Ovary (tissue), 7 donors: ENCODE measurements at regions not wholly inside any gene's neighbourhood (a gene's known extent, or its start where the extent isn't known, plus 50 kb on each side); places are given as distances from the start of the nearest gene placed in this dataset.

ENCODE experiments used
- DNase-seq, 5 donors: peaks; one replicate each; pipeline ENCODE4 v3.0.0-alpha.2; 2019 to 2020
- H3K27ac ChIP-seq, 2 donors: fragments of 200-600 bp; one replicate each; pipeline versions ENCODE4 v1.5.1 to v1.8.0; 2019 to 2022
- H3K27me3 ChIP-seq: fragments of 200-600 bp; one replicate; pipeline ENCODE4 v1.8.0; 2022
- H3K36me3 ChIP-seq: fragments of 200-600 bp; sonication (generic); one replicate; pipeline ENCODE4 v1.5.1; 2019
- H3K4me1 ChIP-seq: one replicate; pipeline ENCODE4 v1.8.1; 2013; ENCODE audit warnings: mild to moderate bottlenecking, moderate library complexity; ENCODE audit not compliant: insufficient read depth
- H3K4me3 ChIP-seq: fragments of 200-600 bp; sonication (generic); one replicate; pipeline ENCODE4 v1.5.1; 2017
- H3K9me3 ChIP-seq, 2 donors: fragments of 200-600 bp in 1 of 2; sonication (generic) in 1 of 2; one replicate each; pipeline versions ENCODE4 v1.5.1 to v1.8.1; 2013 to 2019; ENCODE audit warnings: mild to moderate bottlenecking in 1 of 2, moderate library complexity in 1 of 2
- EP300 ChIP-seq: sonication (generic); formaldehyde crosslinking; IDR thresholded peaks from one replicate; pipeline ENCODE4 v1.6.1; 2017; ENCODE audit warnings: antibody characterized with exemption
- POLR2A ChIP-seq: fragments of 450-650 bp; IDR thresholded peaks from one replicate; pipeline ENCODE4 v1.6.1; 2017; ENCODE audit warnings: antibody characterized with exemption, mild to moderate bottlenecking, moderate library complexity
- WGBS, 3 donors: extraction: QIAGEN DNeasy Blood & Tissue Kit in 1 of 3; methylation state at CpG; one replicate each; pipeline versions ENCODE4 v1.1.5 to v1.1.7; 2013 to 2017; 5-methylcytosine and 5-hydroxymethylcytosine counted together
- intact Hi-C, 4 donors: fragments of 100-400 bp; cut with DNase I; formaldehyde crosslinking; loops; one replicate each; pipeline versions ENCODE4 v1.11.0 to v1.15.1; 2022 to 2023
- TF ChIP-seq, protein P1 (sequence below), 3 donors: fragments of 450-650 bp in 2 of 3; fragments of 200-600 bp in 1 of 3; IDR thresholded peaks; one replicate each; pipeline versions ENCODE4 v1.5.1 to v1.8.0; 2016 to 2022; ENCODE audit warnings: antibody characterized with exemption in 3 of 3, mild to moderate bottlenecking in 1 of 3
- donor health status: DM: no; HTN: no; CAD: no; lungs with moderate emphysema.
- donor health status: DM: no; HTN: no; CAD: no.
- donor health status: Bipolar disorder and iron deficiency.
- donor health status: DM: no; HTN: no; CAD: no.
- donor health status: DM: yes; HTN: yes; CAD: no.

DNA sequence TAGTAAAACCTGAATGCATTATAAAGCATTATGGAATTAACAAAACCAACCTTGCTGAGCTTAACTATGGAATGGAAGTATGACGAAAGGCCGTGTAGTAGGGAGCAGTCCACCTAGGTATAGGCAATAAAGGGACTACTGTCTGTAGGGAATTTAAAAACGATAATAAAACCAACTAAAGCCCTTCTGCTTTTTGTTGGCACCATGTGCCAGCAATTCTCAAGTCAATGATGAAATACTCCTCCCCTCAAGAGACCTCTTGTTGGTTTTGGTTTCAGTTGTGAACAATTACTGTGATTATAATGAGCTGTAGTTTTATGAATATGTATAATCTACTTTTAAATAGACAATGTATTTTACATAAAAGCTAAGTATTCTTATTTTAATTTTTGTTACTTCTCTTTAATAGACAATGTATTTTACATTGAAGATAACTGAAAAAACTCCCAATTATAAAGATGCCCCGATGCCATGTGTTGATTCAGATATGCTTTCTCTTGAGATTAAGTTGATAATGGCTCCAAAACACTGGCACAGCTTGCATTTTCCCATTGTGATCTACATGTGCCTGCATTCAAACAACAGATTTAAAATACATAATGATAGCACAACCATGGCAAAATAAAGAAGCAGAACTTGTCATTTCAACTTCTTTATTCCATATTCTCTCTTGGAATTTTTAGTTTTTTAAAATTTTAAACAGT lies 55.5 kb upstream of the ZDBF2 start:
- WGBS, 3 donors: 86 to 90% (median 87%) methylated on average over 4 of the region's 4 CpGs
- intact Hi-C loops: no loop called here

DNA sequence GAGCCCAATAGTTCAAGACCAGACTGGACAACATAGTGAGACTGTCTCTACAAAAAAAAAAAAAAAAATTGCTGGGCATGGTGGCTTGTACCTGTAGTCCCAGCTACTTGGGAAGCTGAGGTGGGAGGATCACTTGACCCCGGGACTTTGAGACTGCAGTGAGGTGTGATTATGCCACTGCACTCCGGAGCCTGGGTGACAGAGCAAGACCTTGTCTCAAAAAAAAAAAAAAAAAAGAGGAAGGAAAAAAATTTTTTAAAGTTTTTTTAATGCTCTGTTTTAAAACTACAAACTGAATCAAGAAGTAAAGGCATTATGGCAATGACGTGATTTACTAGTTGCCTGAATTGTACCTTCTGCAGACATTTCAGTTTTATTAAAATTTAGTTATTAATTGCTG lies 54.5 kb upstream of the ZDBF2 start:
- H3K4me1 ChIP-seq: no peaks in the 10 kb centered on the region
- H3K27ac ChIP-seq: no peak overlapping the region
- H3K9me3 ChIP-seq: peaks cover 0 to 5% of the 10 kb centered on the region in 2 donors
- no peak overlapping the region for H3K4me3 ChIP-seq
- WGBS, 3 donors: 59 to 60% (median 60%) methylated on average over 3 of the region's 3 CpGs
- no peaks in the 10 kb centered on the region for H3K27me3 ChIP-seq
- DNase-seq: no peak
- no peak for TF ChIP-seq EP300
- TF ChIP-seq POLR2A: no peak
- TF ChIP-seq, protein P1, sequence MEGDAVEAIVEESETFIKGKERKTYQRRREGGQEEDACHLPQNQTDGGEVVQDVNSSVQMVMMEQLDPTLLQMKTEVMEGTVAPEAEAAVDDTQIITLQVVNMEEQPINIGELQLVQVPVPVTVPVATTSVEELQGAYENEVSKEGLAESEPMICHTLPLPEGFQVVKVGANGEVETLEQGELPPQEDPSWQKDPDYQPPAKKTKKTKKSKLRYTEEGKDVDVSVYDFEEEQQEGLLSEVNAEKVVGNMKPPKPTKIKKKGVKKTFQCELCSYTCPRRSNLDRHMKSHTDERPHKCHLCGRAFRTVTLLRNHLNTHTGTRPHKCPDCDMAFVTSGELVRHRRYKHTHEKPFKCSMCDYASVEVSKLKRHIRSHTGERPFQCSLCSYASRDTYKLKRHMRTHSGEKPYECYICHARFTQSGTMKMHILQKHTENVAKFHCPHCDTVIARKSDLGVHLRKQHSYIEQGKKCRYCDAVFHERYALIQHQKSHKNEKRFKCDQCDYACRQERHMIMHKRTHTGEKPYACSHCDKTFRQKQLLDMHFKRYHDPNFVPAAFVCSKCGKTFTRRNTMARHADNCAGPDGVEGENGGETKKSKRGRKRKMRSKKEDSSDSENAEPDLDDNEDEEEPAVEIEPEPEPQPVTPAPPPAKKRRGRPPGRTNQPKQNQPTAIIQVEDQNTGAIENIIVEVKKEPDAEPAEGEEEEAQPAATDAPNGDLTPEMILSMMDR (IDR thresholded peaks at IDR 0.05): no peak
- intact Hi-C loops: no loop called here
- no peaks in the 10 kb centered on the region for H3K36me3 ChIP-seq

More for the DNA sequence above, 55.5 kb upstream of the ZDBF2 start:
- no peak for TF ChIP-seq EP300
- TF ChIP-seq, protein P1 (IDR thresholded peaks at IDR 0.05): no peak
- no peak for TF ChIP-seq POLR2A
- Histone ChIP-seq H3K27ac (no peak overlapping the region), H3K27me3 (no peaks in the 10 kb centered on the region), H3K4me3 (no peak overlapping the region), H3K36me3 (no peaks in the 10 kb centered on the region), H3K4me1 (no peaks in the 10 kb centered on the region), H3K9me3 (peaks cover 0 to 5% of the 10 kb centered on the region in 2 donors)
- no peak for DNase-seq

DNA sequence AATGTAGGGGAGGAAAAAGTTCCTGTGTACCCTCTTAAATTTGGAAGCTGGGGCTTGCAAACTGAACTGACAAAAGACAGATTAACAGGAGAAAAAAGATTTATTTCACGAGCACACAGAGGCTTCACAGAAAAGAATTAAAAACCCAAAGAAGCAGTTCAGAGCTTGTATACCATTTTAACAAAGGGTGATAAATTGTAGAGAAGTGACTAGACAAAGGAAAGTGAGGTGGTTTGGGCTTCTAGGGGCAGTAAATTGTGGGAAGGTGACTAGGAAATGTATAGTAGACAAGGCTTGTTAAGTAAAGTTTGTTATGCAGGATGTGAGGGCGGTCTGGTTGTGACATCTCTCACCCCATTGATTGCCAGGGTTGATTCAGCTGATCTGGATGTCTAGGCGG lies 53.5 kb upstream of the ZDBF2 start:
- no peaks in the 10 kb centered on the region for H3K4me1 ChIP-seq
- no peak overlapping the region for H3K27ac ChIP-seq
- DNase-seq: no peak
- no peaks in the 10 kb centered on the region for H3K27me3 ChIP-seq
- no peak overlapping the region for H3K4me3 ChIP-seq
- peaks cover 0 to 5% of the 10 kb centered on the region in 2 donors for H3K9me3 ChIP-seq
- 86 to 96% (median 88%) methylated on average over 3 of the region's 3 CpGs for WGBS, 3 donors
- TF ChIP-seq, protein P1 (IDR thresholded peaks at IDR 0.05): no peak
- TF ChIP-seq POLR2A (no peak), EP300 (no peak)
- intact Hi-C loops: no loop called here
- no peaks in the 10 kb centered on the region for H3K36me3 ChIP-seq
